ENCODE measurements at regions not wholly inside any gene's neighbourhood (a gene's known extent, or its start where the extent isn't known, plus 50 kb on each side); places are given as distances from the start of the nearest gene placed in this dataset.
"Not testable (repeated sequence)": the region's sequence is repeated elsewhere in the genome, so short reads cannot be mapped to it uniquely, and the experiment has no call there.

GRCh38 chr15:70576696-70577095 lies 186.7 kb downstream of the UACA start:
- no peak for DNase-seq (ENCODE audit: low read depth)

- DNase-seq (ENCODE audit: low read depth): no peak
Observed at GRCh38 chr15:70576276-70576675, 187.1 kb downstream of the UACA start.

- DNase-seq (ENCODE audit: low read depth): no peak
Observed at GRCh38 chr15:70575231-70576226, 187.8 kb downstream of the UACA start.

- DNase-seq (ENCODE audit: low read depth): not testable (repeated sequence)
Observed at GRCh38 chr15:70574325-70574724, 189.0 kb downstream of the UACA start.

- no peak for DNase-seq (ENCODE audit: low read depth)
Observed at GRCh38 chr15:70573121-70573850, 190.1 kb downstream of the UACA start.

DNA sequence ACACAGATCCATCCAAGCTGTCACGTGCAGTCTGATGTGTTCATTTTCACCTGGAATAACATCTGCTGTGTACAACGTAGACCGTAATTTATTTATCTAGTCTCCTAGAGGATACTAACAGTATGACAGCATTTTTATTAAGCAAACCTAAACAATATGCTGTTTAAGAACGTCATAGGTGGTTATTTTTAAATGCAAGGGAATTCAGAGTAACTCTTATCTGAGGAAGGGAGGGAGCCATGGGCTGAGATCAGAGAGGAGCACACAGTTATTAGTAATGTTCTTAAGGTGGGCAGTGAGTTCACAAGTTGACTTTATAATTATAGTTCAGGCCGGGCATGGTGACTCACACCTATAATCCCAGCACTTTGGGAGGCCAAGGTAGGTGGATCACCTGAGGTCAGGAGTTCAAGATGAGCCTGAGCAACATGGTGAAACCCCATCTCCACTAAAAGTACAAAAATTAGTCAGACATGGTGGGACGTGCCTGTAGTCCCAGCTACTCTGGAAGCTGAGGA lies 193.6 kb downstream of the UACA start:
- DNase-seq (ENCODE audit: low read depth): no peak

- no peak for DNase-seq (ENCODE audit: low read depth)
Observed at GRCh38 chr15:70569091-70569713, 194.2 kb downstream of the UACA start.

DNA sequence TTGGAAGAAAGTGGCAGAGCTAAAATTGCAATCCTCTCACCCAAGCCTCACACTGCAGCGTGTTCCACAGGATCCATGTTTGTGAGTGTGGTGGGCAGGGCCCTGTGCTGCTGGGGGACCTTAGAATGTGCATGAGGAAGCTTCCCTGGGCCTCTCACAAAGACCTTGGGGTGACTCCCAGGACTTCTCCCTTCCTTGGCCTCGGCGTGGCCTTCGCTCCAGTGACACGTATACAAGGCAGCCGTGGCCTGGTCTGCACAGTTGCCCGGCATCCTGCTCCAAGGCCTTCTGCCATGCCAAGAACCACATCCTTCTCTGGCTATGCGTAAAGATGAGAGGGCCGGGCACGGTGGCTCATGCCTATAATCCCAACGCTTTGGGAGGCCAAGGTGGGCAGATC lies 196.4 kb downstream of the UACA start:
- DNase-seq (ENCODE audit: low read depth): no peak

DNA sequence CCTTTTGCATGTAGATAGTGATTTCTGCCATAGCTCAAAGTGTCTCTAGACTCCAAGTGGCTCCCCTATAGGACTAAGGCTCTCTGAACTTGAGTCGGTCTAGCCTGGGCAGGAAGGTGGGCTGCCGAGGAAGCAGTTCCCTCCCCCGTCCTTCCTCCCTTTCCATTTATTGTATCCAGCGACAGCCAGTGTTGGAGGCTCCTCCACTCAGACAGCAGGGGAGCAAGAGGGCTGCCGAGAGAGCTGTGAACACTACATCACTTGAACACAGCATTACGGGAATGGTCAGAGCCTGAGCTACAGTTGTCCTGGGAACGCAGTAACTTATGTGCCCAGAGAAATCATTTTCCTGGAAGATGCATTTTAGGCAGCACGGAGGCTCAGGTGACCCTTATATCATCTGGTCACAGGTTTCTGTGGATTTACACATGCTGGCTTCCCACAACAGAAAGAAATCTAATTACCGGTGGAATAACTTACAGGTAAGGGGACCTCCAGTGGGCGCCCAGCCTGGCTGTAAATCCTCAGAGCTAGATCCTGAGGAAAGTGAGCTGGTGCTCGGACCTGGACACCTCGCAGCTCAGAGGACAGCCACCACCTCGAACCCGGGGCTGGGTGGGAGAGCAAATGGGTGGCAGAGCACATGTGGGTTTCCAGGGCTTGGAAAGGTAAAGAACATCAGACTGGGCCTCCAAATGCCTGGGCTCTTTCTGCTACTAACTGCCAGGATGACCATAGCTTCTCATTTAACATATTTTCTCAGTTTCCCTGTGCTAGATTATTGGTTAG lies 197.1 kb downstream of the UACA start:
- no peak for DNase-seq (ENCODE audit: low read depth)

DNA sequence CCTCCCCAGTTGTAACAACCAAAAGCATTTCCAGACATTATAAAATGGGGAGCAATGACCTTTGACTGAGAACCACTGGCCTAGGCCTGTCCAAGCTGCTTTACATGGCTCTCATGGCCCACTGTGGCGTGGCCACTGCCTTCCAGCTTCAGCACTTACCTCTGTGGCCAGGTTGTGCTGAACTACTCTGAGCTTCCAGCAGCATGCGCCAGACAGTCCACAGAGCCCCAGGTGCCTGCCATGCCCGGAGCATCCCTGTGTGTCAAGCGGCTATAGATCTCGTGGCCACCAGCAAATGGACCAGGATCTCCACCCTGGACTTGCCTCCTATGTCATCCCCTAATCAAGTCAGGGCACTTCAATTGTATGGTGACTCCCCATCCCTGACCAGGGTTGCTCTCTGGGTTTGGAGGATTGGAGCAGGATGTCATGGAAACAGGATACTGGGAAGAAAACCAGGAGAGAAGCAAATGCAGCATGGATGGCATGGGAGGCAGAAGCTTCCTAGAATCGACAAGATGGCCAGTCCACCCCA lies 199.7 kb downstream of the UACA start:
- no peak for DNase-seq (ENCODE audit: low read depth)

DNA sequence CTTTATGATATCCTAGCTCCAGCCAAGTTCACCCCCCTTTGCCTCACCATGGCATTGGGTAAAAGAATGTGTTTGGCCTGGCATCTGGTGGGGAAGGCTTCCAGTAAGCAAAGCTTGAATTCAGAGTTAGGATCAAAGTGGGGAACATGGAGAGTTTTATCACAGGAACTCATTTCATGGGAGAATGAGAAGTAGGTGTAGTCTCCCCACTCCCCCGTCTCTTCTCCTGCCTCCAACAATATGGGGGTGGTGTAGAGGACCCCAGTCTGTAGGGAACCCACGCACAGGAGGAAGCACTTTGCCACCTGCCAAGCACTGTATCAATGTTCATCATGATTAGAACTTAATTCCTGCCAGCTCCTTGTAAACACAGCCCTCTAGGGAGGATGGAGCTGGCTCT lies 200.5 kb downstream of the UACA start:
- DNase-seq (ENCODE audit: low read depth): no peak

DNA sequence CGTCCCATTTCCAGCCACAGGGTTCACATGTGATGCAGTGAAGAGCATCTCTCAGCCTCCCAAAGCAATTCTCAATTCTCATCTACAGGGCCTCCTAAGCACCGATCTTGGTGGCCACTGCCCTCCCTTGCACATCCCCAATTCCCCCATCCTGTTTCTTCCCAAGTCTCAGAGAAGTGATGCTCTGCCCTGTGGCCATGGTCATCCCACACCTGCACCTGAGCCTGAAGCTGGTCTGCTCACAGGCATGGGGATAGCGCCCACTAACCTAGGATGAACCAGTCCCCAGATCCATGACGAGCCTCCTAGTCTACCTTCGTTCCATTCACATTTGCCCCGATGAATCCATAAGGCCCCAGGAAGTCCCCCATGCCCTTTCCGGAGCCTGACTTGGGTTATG lies 201.5 kb downstream of the UACA start:
- DNase-seq (ENCODE audit: low read depth): no peak

DNA sequence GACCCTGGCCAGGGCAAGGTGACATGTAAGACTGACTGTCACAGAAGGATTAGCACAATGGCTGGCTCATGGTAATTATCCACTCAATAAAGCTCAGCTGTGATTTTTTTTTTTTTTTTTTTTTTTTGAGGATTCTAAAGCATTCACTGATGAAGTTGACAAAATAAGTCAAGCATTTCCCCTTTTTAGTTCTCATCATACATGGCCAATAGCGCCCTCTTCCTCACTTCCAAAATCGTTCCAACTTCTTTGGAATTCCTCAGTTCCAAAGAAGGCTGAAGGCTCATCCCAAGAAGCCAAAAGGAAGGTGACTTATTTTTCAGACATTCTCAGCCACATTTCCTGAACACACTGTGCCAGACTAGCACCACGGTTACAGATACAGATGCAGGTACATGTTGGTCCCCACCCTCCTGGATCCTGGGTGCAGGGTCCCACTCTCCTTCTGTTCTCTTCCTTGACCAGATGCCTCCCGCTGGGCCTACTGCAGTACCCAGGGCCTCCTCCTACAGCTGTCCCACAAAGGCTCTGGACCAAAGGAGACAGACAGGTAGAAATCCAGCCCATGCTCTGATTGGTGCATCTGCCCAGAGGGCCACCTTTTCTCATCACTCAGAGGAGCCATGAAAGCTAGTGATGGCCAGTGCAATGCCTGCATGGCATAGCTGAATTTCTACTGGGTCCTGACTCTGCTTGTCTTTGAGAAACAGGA lies 202.6 kb downstream of the UACA start:
- DNase-seq (ENCODE audit: low read depth): no peak

GRCh38 chr15:70559265-70560239 lies 203.8 kb downstream of the UACA start:
- DNase-seq (ENCODE audit: low read depth): peak; percentile 30

- DNase-seq (ENCODE audit: low read depth): no peak
Observed at GRCh38 chr15:70558406-70559264, 204.7 kb downstream of the UACA start.

DNA sequence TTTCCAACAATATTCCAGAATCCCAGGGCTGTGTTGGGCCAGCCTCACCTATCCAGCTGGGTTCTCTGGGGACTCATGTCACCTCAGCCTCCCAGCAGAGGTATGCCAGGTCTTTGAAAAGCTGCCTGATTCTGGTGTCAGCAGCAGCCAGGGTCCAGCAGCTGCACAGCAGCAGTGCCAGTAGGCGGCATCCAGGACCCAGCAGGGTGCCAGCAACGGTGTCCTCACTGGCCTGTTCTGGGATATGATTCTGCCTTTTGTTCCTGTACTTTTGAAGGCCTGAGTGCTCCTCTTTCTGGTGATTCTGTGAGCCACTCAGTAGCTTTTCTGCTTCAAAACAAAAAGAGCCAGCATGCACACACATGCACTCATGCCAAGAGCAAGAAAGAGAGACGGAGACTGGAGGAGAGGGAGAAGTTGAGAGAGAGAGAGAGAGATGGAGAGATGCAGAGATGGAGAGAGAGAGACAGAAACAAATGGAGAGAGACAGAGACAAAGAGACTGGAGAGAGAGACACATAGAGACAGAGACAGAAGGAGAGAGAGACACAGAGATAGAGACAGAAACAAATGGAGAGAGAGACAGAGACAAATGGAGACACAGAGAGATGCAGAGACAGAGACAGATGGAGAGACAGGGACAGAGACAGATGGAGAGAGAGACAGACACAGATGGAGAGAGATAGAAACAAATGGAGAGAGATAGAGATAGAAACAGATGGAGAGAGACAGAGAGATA lies 205.7 kb downstream of the UACA start:
- no peak for DNase-seq (ENCODE audit: low read depth)

DNA sequence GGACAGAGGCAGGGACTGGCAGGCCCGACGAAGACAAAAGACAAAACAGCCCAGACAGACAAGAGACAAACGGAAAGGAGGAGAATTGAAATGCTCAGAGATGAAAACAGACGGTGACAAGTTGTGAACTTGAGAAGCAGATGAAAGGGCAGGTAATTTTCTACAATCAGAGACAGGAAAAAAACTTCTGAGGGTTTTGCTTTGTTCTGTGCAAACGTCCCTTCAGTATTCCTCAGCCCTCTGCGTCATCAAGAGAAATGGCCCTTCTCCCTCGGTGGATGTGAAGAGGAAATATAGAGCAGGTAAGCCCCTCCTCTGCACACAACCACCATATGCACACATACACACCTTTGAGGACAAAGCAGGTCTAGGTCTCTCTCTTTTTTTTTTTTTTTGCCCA lies 206.6 kb downstream of the UACA start:
- no peak for DNase-seq (ENCODE audit: low read depth)
